ENCODE measurements at regions not wholly inside any gene's neighbourhood (a gene's known extent, or its start where the extent isn't known, plus 50 kb on each side); places are given as distances from the start of the nearest gene placed in this dataset.
"Not testable (repeated sequence)": the region's sequence is repeated elsewhere in the genome, so short reads cannot be mapped to it uniquely, and the experiment has no call there.

- no peak overlapping the region for H3K4me2 ChIP-seq (ENCODE audit: low read length)
- no peaks in the 10 kb centered on the region for H3K9me2 ChIP-seq (ENCODE audit: low read depth, low read length)
- no peaks in the 10 kb centered on the region for H3K9me3 ChIP-seq (ENCODE audit: low read length)
- no peak for TF ChIP-seq EZH2 (IDR thresholded peaks at IDR 0.05; ENCODE audit: borderline replicate concordance, low read length)
- TF ChIP-seq CTCF (IDR thresholded peaks at IDR 0.05; ENCODE audit: low read length), result no peak
- no peaks in the 10 kb centered on the region for H4K20me1 ChIP-seq (ENCODE audit: insufficient read depth, low read length)
- no peaks in the 10 kb centered on the region for H3K27me3 ChIP-seq (ENCODE audit: insufficient read depth, low read length)
- H3K9ac ChIP-seq (ENCODE audit: low read length), result no peak overlapping the region
- H3K4me3 ChIP-seq (ENCODE audit: low read depth, low read length, poor library complexity, severe bottlenecking), result no peak overlapping the region
- H3K4me1 ChIP-seq (ENCODE audit: insufficient read depth, low read length, severe bottlenecking), result no peaks in the 10 kb centered on the region
- no peaks in the 10 kb centered on the region for H3F3A ChIP-seq (ENCODE audit: insufficient read depth, low read length)
- no peaks in the 10 kb centered on the region for H3K79me2 ChIP-seq (ENCODE audit: insufficient read depth, low read length)
- H3K36me3 ChIP-seq (ENCODE audit: insufficient read depth, low read length), result no peaks in the 10 kb centered on the region
- H3K27ac ChIP-seq (ENCODE audit: low read depth, low read length, poor library complexity, severe bottlenecking), result no peak overlapping the region
- no peak overlapping the region for H2AFZ ChIP-seq (ENCODE audit: low read length)
Measured at GRCh38 chr17:54196751-54197150, 374.0 kb downstream of the KIF2B start.

GRCh38 chr17:54201380-54201779 lies 378.7 kb downstream of the KIF2B start:
- not testable (repeated sequence) for H3K4me1 ChIP-seq (ENCODE audit: insufficient read depth, low read length, severe bottlenecking); H3K27me3 ChIP-seq (ENCODE audit: insufficient read depth, low read length); H3K9ac ChIP-seq (ENCODE audit: low read length); H3K4me2 ChIP-seq (ENCODE audit: low read length); H3K27ac ChIP-seq (ENCODE audit: low read depth, low read length, poor library complexity, severe bottlenecking); H2AFZ ChIP-seq (ENCODE audit: low read length); H3F3A ChIP-seq (ENCODE audit: insufficient read depth, low read length); H3K36me3 ChIP-seq (ENCODE audit: insufficient read depth, low read length); H3K9me2 ChIP-seq (ENCODE audit: low read depth, low read length); H3K79me2 ChIP-seq (ENCODE audit: insufficient read depth, low read length); H3K9me3 ChIP-seq (ENCODE audit: low read length); H4K20me1 ChIP-seq (ENCODE audit: insufficient read depth, low read length); H3K4me3 ChIP-seq (ENCODE audit: low read depth, low read length, poor library complexity, severe bottlenecking)

- Histone ChIP-seq H3K4me3 (ENCODE audit: low read depth, low read length, poor library complexity, severe bottlenecking) (no peak overlapping the region), H3F3A (ENCODE audit: insufficient read depth, low read length) (no peaks in the 10 kb centered on the region), H3K9me3 (ENCODE audit: low read length) (no peaks in the 10 kb centered on the region)
Measured at GRCh38 chr17:54220829-54221228, 398.1 kb downstream of the KIF2B start.

More at GRCh38 chr17:54220829-54221228, 398.1 kb downstream of the KIF2B start:
- Histone ChIP-seq H3K36me3 (ENCODE audit: insufficient read depth, low read length) (no peaks in the 10 kb centered on the region), H4K20me1 (ENCODE audit: insufficient read depth, low read length) (no peaks in the 10 kb centered on the region), H2AFZ (ENCODE audit: low read length) (no peak overlapping the region), H3K27me3 (ENCODE audit: insufficient read depth, low read length) (no peaks in the 10 kb centered on the region), H3K79me2 (ENCODE audit: insufficient read depth, low read length) (no peaks in the 10 kb centered on the region), H3K4me2 (ENCODE audit: low read length) (no peak overlapping the region), H3K27ac (ENCODE audit: low read depth, low read length, poor library complexity, severe bottlenecking) (no peak overlapping the region), H3K9me2 (ENCODE audit: low read depth, low read length) (no peaks in the 10 kb centered on the region), H3K9ac (ENCODE audit: low read length) (no peak overlapping the region), H3K4me1 (ENCODE audit: insufficient read depth, low read length, severe bottlenecking) (no peaks in the 10 kb centered on the region)
- TF ChIP-seq EZH2 (IDR thresholded peaks at IDR 0.05; ENCODE audit: borderline replicate concordance, low read length) (no peak), CTCF (IDR thresholded peaks at IDR 0.05; ENCODE audit: low read length) (no peak)

Data from OCI-LY1 (cell line).